HFFc6 (cell line): ENCODE measurements at regions not wholly inside any gene's neighbourhood (a gene's known extent, or its start where the extent isn't known, plus 50 kb on each side); places are given as distances from the start of the nearest gene placed in this dataset.

ENCODE experiments used
- DNase-seq: peaks from one replicate; pipeline ENCODE4 v3.0.0-alpha.2; 2018
- H3K27ac Mint-ChIP-seq: 2 replicates; pipeline ENCODE4 v1.8.0; 2020; ENCODE audit warnings: mild to moderate bottlenecking, mixed read lengths
- H3K27me3 Mint-ChIP-seq: 2 replicates; pipeline ENCODE4 v1.8.0; 2021; ENCODE audit warnings: mild to moderate bottlenecking, moderate library complexity, mixed read lengths; ENCODE audit not compliant: insufficient read depth
- H3K36me3 Mint-ChIP-seq: 2 replicates; pipeline ENCODE4 v1.8.0; 2021; ENCODE audit warnings: low read depth, mixed read lengths
- H3K4me1 Mint-ChIP-seq: 2 replicates; pipeline ENCODE4 v1.8.0; 2020; ENCODE audit warnings: low read depth, mixed read lengths
- H3K4me3 Mint-ChIP-seq: 2 replicates; pipeline ENCODE4 v1.8.0; 2020; ENCODE audit warnings: mild to moderate bottlenecking, moderate library complexity, mixed read lengths
- H3K9me3 Mint-ChIP-seq: 2 replicates; pipeline ENCODE4 v1.8.0; 2020; ENCODE audit warnings: mild to moderate bottlenecking, mixed read lengths
- TF ChIP-seq, protein P1 (sequence below): fragments of 200-600 bp; sonication (generic); IDR thresholded peaks from 2 replicates; pipeline ENCODE4 v1.5.0; 2021; ENCODE audit warnings: antibody characterized with exemption, mild to moderate bottlenecking

DNA sequence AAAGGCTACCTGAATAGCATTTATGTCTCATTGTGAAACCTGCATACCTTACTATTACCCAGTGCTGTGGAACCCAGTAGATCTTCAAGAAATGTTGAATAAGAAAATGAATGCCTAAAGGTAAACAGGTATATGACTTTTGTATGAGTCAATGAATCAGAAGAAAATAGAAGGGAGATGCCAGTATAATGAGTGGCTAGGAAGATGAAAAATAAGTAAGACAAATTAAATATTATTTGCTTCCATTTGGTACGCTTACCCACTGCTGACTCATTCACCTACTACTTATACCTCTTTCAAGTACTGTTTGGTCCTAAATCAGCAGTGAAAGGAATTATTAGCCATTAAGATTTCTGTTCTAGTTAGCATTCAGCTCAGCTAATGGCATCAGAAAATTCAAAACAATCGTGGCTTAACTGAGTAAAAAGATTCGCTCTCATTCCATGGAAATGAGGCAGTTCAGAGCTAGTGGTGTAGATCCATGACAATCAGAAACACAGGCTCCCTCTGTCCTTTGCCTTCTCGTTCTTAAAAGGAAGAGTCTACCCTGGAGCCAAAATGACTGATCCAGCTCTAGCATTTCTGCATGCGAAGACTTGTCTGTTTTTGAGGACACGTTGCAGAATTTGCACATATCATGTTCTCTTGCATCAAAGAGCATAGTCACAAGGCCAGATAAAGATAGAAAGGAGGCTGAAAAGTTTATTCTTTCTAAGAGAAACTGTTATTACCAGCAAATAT lies 705.8 kb upstream of the USP15 start:
- Mint-ChIP-seq H3K4me3 (no peak overlapping the region), H3K9me3 (peaks cover 51% of the 10 kb centered on the region), H3K27ac (no peak overlapping the region), H3K36me3 (no peaks in the 10 kb centered on the region), H3K4me1 (no peaks in the 10 kb centered on the region), H3K27me3 (no peaks in the 10 kb centered on the region)
- DNase-seq = no peak
- TF ChIP-seq, protein P1, sequence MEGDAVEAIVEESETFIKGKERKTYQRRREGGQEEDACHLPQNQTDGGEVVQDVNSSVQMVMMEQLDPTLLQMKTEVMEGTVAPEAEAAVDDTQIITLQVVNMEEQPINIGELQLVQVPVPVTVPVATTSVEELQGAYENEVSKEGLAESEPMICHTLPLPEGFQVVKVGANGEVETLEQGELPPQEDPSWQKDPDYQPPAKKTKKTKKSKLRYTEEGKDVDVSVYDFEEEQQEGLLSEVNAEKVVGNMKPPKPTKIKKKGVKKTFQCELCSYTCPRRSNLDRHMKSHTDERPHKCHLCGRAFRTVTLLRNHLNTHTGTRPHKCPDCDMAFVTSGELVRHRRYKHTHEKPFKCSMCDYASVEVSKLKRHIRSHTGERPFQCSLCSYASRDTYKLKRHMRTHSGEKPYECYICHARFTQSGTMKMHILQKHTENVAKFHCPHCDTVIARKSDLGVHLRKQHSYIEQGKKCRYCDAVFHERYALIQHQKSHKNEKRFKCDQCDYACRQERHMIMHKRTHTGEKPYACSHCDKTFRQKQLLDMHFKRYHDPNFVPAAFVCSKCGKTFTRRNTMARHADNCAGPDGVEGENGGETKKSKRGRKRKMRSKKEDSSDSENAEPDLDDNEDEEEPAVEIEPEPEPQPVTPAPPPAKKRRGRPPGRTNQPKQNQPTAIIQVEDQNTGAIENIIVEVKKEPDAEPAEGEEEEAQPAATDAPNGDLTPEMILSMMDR = no peak

DNA sequence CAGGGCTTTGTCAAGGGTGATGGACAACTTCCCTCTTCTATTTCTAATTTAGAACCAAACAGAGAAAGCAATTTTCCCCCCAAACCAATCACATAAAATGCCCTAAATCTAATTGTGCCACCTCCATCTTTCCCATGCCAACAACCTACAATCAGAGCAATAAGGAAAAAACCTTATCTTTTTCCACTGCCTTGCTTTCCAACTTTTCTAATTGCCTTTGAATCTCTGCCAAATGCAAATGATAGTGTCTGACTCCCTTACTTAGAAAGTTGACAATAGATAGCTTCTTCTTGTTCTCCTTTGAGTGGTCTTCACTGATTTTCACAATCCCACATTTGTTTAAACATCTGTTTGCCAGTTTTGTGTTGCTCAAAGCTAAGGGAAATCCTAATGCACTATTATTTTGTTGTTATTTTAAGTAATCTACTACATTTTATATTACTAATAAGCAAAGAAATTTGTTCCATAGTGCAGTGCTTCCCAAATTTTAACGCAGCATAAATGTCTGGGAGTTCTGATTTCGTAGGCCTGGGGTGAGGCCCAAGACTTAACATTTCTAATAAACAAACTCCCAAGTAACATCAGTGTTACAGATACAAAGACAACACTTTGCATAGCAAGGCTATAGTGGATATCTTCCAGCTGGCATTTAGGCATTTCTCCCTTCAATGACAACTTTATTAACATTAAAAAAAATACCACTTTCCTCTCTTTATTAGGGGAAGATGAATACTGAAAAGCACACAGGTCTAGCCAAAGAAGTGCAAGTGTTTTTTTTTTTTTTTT lies 696.3 kb upstream of the USP15 start:
- H3K27me3 Mint-ChIP-seq = no peaks in the 10 kb centered on the region; the same call in 1 of the 2 replicates
- H3K9me3 Mint-ChIP-seq = peaks cover 36% of the 10 kb centered on the region
- no peaks in the 10 kb centered on the region for H3K4me1 Mint-ChIP-seq
- H3K27ac Mint-ChIP-seq = no peak overlapping the region
- H3K36me3 Mint-ChIP-seq = no peaks in the 10 kb centered on the region
- TF ChIP-seq, protein P1 = no peak
- no peak overlapping the region for H3K4me3 Mint-ChIP-seq
- no peak for DNase-seq

DNA sequence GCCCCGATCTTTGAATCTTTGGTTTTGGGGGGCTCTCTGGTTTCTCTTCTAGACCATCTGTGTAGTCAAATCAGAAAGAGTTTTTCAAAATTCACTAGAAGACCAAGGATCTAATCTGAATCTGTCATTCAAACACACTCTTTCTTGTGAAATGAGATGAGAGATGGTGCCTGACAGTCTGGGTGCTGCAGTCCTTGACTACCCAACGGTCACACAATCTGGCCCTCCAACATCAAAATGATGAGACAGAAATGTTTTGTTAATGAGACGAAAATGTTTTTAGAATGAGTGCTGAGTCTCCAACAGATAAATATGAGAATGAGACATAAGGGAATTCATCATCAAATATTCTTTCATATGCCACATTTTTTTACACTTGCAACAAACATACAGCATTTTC lies 695.7 kb upstream of the USP15 start:
- Mint-ChIP-seq H3K27me3 (no peaks in the 10 kb centered on the region; the same call in 1 of the 2 replicates), H3K4me3 (no peak overlapping the region), H3K4me1 (no peaks in the 10 kb centered on the region), H3K27ac (no peak overlapping the region), H3K36me3 (no peaks in the 10 kb centered on the region), H3K9me3 (peaks cover 40% of the 10 kb centered on the region)
- TF ChIP-seq, protein P1 = no peak
- DNase-seq = no peak

DNA sequence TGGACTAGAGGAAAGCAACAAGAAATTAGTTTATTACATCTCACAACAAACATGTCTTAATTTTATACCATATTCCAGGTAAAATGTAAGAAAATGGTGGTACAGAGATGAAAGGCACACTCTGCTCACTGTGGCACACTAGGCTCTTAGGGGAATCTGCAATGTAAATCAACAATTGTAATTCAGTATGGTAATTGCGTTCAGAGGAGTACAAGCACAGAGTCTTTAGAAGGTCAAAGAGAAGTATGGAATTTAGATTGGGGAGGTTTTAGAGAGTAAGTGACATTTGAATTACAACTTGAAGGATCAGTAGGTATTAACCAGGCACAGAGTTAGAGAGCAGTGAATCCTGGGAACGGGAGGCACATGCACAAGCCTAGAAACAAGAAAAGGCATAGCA lies 694.0 kb upstream of the USP15 start:
- H3K4me1 Mint-ChIP-seq = no peaks in the 10 kb centered on the region
- H3K4me3 Mint-ChIP-seq = no peak overlapping the region
- TF ChIP-seq, protein P1 = no peak
- H3K36me3 Mint-ChIP-seq = no peaks in the 10 kb centered on the region
- no peaks in the 10 kb centered on the region; the same call in 1 of the 2 replicates for H3K27me3 Mint-ChIP-seq
- H3K9me3 Mint-ChIP-seq = peaks cover 35% of the 10 kb centered on the region
- no peak overlapping the region for H3K27ac Mint-ChIP-seq
- no peak for DNase-seq

DNA sequence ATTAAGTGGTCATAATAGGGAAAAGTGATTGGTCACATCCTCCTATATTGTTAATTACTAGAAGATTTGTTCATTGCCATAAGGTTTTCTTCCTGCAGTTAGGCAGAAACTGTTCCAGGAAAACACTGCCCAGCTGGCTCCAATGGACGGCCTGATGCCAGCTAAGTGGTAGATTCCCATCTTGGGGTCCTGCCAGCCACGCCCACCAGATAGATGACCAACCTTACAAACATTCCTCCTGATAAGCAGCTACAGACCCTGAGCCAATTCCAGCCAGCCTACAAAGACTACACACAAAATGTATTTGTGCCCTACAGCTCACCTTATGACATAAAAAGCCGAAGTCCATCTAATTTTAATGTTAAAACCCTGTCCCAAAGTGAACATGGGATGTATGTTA lies 685.9 kb upstream of the USP15 start:
- no peaks in the 10 kb centered on the region for H3K27me3 Mint-ChIP-seq
- peaks cover 49% of the 10 kb centered on the region for H3K9me3 Mint-ChIP-seq

More for the DNA sequence above, 685.9 kb upstream of the USP15 start:
- TF ChIP-seq, protein P1 = no peak
- DNase-seq = no peak
- H3K27ac Mint-ChIP-seq = no peak overlapping the region
- H3K4me1 Mint-ChIP-seq = no peaks in the 10 kb centered on the region
- no peak overlapping the region for H3K4me3 Mint-ChIP-seq
- H3K36me3 Mint-ChIP-seq = peaks cover 4% of the 10 kb centered on the region; the same call in 1 of the 2 replicates
